ENCODE measurements at regions not wholly inside any gene's neighbourhood (a gene's known extent, or its start where the extent isn't known, plus 50 kb on each side); places are given as distances from the start of the nearest gene placed in this dataset.

DNA sequence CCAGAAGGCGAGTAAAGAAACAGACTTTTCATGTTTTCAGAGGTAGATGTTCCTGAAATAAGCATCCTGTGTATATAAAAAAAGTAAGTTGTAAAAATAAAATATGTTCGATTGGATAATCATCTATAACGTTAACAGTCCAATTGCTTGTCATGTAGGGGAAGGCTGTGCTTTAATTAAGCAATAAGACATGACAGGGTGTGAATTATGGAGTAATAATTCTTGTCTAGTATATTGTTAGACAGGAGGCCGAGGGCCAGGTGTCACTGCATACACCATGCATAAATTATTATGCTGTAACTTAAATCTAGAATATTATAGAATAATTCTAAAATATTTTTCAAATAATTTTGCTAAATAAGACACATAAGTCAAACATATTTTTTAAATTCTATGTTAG, 494.6 kb upstream of the TENM3 start:
- Histone ChIP-seq H3K4me1 (ENCODE audit: control insufficient read depth in 5 of 5, insufficient read depth in 5 of 5, low read length in 5 of 5) (no peaks in the 10 kb centered on the region), H3K27me3 (ENCODE audit: control insufficient read depth in 3 of 3, insufficient read depth in 3 of 3, low read length in 2 of 3) (no peaks in the 10 kb centered on the region), H3K9ac (ENCODE audit: insufficient read depth in 1 of 2, low read length in 2 of 2) (no peak overlapping the region), H3K9me3 (ENCODE audit: control insufficient read depth in 4 of 4, insufficient read depth in 3 of 4, low read length in 3 of 4) (no peaks in the 10 kb centered on the region), H3K27ac (ENCODE audit: low read depth in 1 of 2, low read length in 1 of 2) (no peak overlapping the region), H3K36me3 (ENCODE audit: control insufficient read depth in 4 of 4, insufficient read depth in 4 of 4, low read length in 4 of 4) (no peaks in the 10 kb centered on the region), H3K4me3 (no peak overlapping the region)
- DNase-seq (no peak), ATAC-seq (ENCODE audit: insufficient read depth, low FRiP score) (no peak)
- WGBS, 2 donors: 32 to 56% methylated on average over 4 of the region's 4 CpGs
- TF ChIP-seq, protein P1, sequence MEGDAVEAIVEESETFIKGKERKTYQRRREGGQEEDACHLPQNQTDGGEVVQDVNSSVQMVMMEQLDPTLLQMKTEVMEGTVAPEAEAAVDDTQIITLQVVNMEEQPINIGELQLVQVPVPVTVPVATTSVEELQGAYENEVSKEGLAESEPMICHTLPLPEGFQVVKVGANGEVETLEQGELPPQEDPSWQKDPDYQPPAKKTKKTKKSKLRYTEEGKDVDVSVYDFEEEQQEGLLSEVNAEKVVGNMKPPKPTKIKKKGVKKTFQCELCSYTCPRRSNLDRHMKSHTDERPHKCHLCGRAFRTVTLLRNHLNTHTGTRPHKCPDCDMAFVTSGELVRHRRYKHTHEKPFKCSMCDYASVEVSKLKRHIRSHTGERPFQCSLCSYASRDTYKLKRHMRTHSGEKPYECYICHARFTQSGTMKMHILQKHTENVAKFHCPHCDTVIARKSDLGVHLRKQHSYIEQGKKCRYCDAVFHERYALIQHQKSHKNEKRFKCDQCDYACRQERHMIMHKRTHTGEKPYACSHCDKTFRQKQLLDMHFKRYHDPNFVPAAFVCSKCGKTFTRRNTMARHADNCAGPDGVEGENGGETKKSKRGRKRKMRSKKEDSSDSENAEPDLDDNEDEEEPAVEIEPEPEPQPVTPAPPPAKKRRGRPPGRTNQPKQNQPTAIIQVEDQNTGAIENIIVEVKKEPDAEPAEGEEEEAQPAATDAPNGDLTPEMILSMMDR (IDR thresholded peaks at IDR 0.05; ENCODE audit: control extremely low read depth, extremely low read depth): no peak

DNA sequence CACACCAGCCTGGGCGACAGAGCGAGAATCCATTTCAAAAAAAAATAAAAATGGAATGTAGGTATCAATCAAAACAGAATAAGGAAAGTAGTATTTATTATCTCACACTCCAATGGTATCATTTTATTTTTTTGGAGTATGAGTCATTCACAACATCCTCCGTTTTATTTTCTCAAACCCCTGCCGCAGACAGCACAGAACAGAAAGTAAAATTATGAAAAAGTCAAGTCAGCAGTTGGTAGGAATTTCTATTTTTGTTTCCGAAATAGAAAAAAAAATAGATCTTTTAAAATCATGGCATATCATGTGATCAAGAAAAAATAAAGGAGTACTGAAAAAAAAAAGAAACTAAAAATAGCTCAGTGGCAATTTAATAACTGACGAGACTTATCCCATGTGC, 490.7 kb upstream of the TENM3 start:
- DNase-seq: no peak
- no peak overlapping the region for H3K27ac ChIP-seq (ENCODE audit: low read depth in 1 of 2, low read length in 1 of 2)
- TF ChIP-seq, protein P1 (IDR thresholded peaks at IDR 0.05; ENCODE audit: control extremely low read depth, extremely low read depth): no peak
- no peak for ATAC-seq (ENCODE audit: insufficient read depth, low FRiP score)
- H3K9me3 ChIP-seq (ENCODE audit: control insufficient read depth in 4 of 4, insufficient read depth in 3 of 4, low read length in 3 of 4): no peaks in the 10 kb centered on the region
- 79 to 84% methylated on average over 6 of the region's 6 CpGs for WGBS, 2 donors
- H3K4me3 ChIP-seq: no peak overlapping the region
- peaks cover 0 to 7% (median 0%) of the 10 kb centered on the region in 5 donors for H3K4me1 ChIP-seq (ENCODE audit: control insufficient read depth in 5 of 5, insufficient read depth in 5 of 5, low read length in 5 of 5)
- H3K36me3 ChIP-seq (ENCODE audit: control insufficient read depth in 4 of 4, insufficient read depth in 4 of 4, low read length in 4 of 4): no peaks in the 10 kb centered on the region
- no peaks in the 10 kb centered on the region for H3K27me3 ChIP-seq (ENCODE audit: control insufficient read depth in 3 of 3, insufficient read depth in 3 of 3, low read length in 2 of 3)
- no peak overlapping the region for H3K9ac ChIP-seq (ENCODE audit: insufficient read depth in 1 of 2, low read length in 2 of 2)

DNA sequence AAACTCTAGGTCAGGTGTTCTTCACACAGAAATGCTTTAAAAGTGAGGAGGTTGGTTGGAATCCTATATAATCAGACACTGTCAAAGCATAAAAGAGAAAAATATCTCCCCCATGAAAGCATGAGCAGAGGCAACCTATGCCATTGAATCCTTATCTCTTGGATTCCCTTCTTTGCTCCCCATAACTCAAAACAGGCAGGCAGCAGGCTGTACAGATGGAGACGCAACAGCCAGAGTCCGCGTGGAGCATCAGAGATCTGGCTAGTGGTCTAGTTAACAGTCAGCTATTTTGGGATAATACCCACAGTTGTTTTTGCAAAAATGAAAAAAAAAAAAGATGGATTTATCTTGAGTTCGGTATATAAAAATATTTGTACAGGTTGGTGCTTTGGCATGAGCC, 490.0 kb upstream of the TENM3 start:
- Histone ChIP-seq H3K27me3 (ENCODE audit: control insufficient read depth in 3 of 3, insufficient read depth in 3 of 3, low read length in 2 of 3) (no peaks in the 10 kb centered on the region), H3K9me3 (ENCODE audit: control insufficient read depth in 4 of 4, insufficient read depth in 3 of 4, low read length in 3 of 4) (no peaks in the 10 kb centered on the region), H3K36me3 (ENCODE audit: control insufficient read depth in 4 of 4, insufficient read depth in 4 of 4, low read length in 4 of 4) (no peaks in the 10 kb centered on the region), H3K4me3 (no peak overlapping the region), H3K9ac (ENCODE audit: insufficient read depth in 1 of 2, low read length in 2 of 2) (no peak overlapping the region), H3K4me1 (ENCODE audit: control insufficient read depth in 5 of 5, insufficient read depth in 5 of 5, low read length in 5 of 5) (peaks cover 0 to 7% (median 0%) of the 10 kb centered on the region in 5 donors), H3K27ac (ENCODE audit: low read depth in 1 of 2, low read length in 1 of 2) (no peak overlapping the region)
- ATAC-seq (ENCODE audit: insufficient read depth, low FRiP score) (no peak), DNase-seq (no peak)
- TF ChIP-seq, protein P1 (IDR thresholded peaks at IDR 0.05; ENCODE audit: control extremely low read depth, extremely low read depth): no peak
- 87 to 94% methylated on average over 4 of the region's 4 CpGs for WGBS, 2 donors

DNA sequence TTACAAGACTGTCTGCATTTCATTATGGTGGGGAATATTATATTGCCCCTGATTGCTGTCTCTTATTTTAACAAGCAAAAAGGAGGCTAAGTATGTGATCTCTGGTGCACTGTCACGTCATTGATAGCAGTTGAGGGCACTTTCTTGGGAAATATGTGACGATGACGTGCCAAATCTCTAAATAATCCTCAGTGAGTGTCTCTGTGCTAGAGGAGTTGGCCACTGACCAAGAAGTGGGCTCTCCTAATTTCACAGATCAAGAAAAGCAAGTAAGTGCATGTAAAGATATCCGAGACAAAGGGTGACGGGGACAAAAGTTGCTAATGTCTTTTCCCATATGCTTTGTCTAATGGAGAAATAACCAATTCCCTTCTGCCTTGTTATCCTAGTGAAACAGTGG, 487.4 kb upstream of the TENM3 start:
- peak; percentile 34 to 62 (median 60) for DNase-seq
- 68 to 70% methylated on average over 5 of the region's 5 CpGs for WGBS, 2 donors
- TF ChIP-seq, protein P1 (IDR thresholded peaks at IDR 0.05; ENCODE audit: control extremely low read depth, extremely low read depth): no peak

More for the DNA sequence above, 487.4 kb upstream of the TENM3 start:
- no peaks in the 10 kb centered on the region for H3K9me3 ChIP-seq (ENCODE audit: control insufficient read depth in 4 of 4, insufficient read depth in 3 of 4, low read length in 3 of 4)
- H3K9ac ChIP-seq (ENCODE audit: insufficient read depth in 1 of 2, low read length in 2 of 2): no peak overlapping the region
- H3K4me3 ChIP-seq: no peak overlapping the region
- no peaks in the 10 kb centered on the region for H3K27me3 ChIP-seq (ENCODE audit: control insufficient read depth in 3 of 3, insufficient read depth in 3 of 3, low read length in 2 of 3)
- ATAC-seq (ENCODE audit: insufficient read depth, low FRiP score): no peak
- no peaks in the 10 kb centered on the region for H3K36me3 ChIP-seq (ENCODE audit: control insufficient read depth in 4 of 4, insufficient read depth in 4 of 4, low read length in 4 of 4)
- no peak overlapping the region for H3K27ac ChIP-seq (ENCODE audit: low read depth in 1 of 2, low read length in 1 of 2)
- peaks cover 0 to 7% (median 0%) of the 10 kb centered on the region in 5 donors for H3K4me1 ChIP-seq (ENCODE audit: control insufficient read depth in 5 of 5, insufficient read depth in 5 of 5, low read length in 5 of 5)
